Smooth muscle cell (in vitro differentiated cells): ENCODE measurements at regions not wholly inside any gene's neighbourhood (a gene's known extent, or its start where the extent isn't known, plus 50 kb on each side); places are given as distances from the start of the nearest gene placed in this dataset.

Experiments used
- DNase-seq: peaks from one replicate; lab custom pipeline; 2025; ENCODE audit not compliant: unreplicated experiment; lab: John Stamatoyannopoulos, UW
- H2AFZ ChIP-seq: fragments of 200-600 bp; sonication (generic); 2 replicates; pipeline ENCODE4 v1.6.0; 2016; ENCODE audit warnings: antibody characterized with exemption, low read depth, mild to moderate bottlenecking
- H3F3A ChIP-seq: fragments of 200-600 bp; sonication (generic); 2 replicates; pipeline ENCODE4 v1.6.0; 2017; ENCODE audit warnings: antibody characterized with exemption, low read depth
- H3K27ac ChIP-seq: fragments of 200-600 bp; sonication (generic); 2 replicates; pipeline ENCODE4 v1.5.1; 2016; ENCODE audit warnings: low read depth, mild to moderate bottlenecking
- H3K27me3 ChIP-seq: fragments of 200-600 bp; sonication (generic); 2 replicates; pipeline ENCODE4 v1.6.1; 2016; ENCODE audit warnings: low read depth, mild to moderate bottlenecking
- H3K36me3 ChIP-seq: fragments of 200-600 bp; sonication (generic); 2 replicates; pipeline ENCODE4 v1.5.1; 2016; ENCODE audit warnings: low read depth
- H3K4me1 ChIP-seq: fragments of 200-600 bp; sonication (generic); 2 replicates; pipeline ENCODE4 v1.5.1; 2016; ENCODE audit warnings: low read depth
- H3K4me2 ChIP-seq: fragments of 200-600 bp; sonication (generic); 2 replicates; pipeline ENCODE4 v1.6.0; 2016; ENCODE audit warnings: mild to moderate bottlenecking
- H3K4me3 ChIP-seq: fragments of 200-600 bp; sonication (generic); 2 replicates; pipeline ENCODE4 v1.5.1; 2016; ENCODE audit warnings: mild to moderate bottlenecking
- H3K79me2 ChIP-seq: fragments of 200-600 bp; sonication (generic); 2 replicates; pipeline ENCODE4 v1.6.0; 2016; ENCODE audit warnings: low read depth, mild to moderate bottlenecking
- H3K9ac ChIP-seq: fragments of 200-600 bp; sonication (generic); 2 replicates; pipeline ENCODE4 v1.6.0; 2016; ENCODE audit warnings: low read depth
- H3K9me3 ChIP-seq: fragments of 200-600 bp; sonication (generic); replicated peaks from 2 replicates; pipeline ENCODE4 v1.5.1; 2016; ENCODE audit warnings: low read depth
- H4K20me1 ChIP-seq: fragments of 200-600 bp; sonication (generic); 2 replicates; pipeline ENCODE4 v1.6.0; 2016; ENCODE audit warnings: low read depth
- CTCF ChIP-seq: fragments of 200-600 bp; sonication (generic); IDR thresholded peaks from 2 replicates; pipeline ENCODE4 v1.5.1; 2017; ENCODE audit warnings: borderline replicate concordance, mild to moderate bottlenecking, antibody characterized with exemption; ENCODE audit not compliant: insufficient read depth, poor library complexity, severe bottlenecking
- WGBS: methylation state at CpG from one replicate; pipeline ENCODE4 v1.1.7; 2016; ENCODE audit warnings: low lambda C conversion rate; 5-methylcytosine and 5-hydroxymethylcytosine counted together

DNA sequence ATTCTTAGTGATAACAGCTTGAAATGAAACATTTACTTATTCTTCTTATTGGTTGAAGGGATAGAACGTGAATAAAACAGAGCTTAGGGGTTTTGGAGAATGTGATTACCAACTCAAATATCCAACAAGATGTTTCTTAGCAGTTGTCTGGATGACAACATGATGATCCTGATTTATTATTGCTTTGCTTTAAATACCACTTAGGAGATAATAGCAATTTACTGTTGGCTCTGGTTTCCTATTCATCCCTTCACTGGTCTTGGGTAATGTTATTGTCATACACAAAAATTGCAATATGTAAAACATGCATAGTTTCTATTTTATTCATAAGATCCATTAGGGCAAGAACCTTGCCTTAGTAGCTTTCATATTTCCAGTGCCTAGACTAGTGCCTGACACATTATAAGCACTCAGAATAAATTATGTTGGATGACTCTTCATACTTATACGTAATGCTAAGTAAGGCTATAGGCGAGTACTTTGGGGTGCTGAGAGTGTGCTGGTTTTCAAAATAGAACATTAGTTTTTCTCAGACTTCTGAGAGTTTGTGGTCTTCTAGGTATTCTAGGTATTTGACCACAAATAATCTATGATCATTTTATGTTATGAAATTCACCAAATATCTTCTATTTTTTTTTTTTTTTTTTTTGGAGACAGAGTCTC, 58.6 kb upstream of the PGRMC2 start:
- no peaks in the 10 kb centered on the region for H3K36me3 ChIP-seq
- no peak for DNase-seq
- no peak overlapping the region for H3K4me2 ChIP-seq
- H4K20me1 ChIP-seq = no peaks in the 10 kb centered on the region
- no peaks in the 10 kb centered on the region for H3F3A ChIP-seq
- no peaks in the 10 kb centered on the region for H3K27me3 ChIP-seq
- 64% methylated on average over 3 of the region's 3 CpGs for WGBS
- no peak overlapping the region for H3K4me3 ChIP-seq
- H3K27ac ChIP-seq = no peak overlapping the region
- no peak overlapping the region for H3K9ac ChIP-seq
- TF ChIP-seq CTCF = no peak
- H3K4me1 ChIP-seq = no peaks in the 10 kb centered on the region
- no peaks in the 10 kb centered on the region for H3K79me2 ChIP-seq
- H2AFZ ChIP-seq = no peak overlapping the region
- H3K9me3 ChIP-seq = no peaks in the 10 kb centered on the region

- Histone ChIP-seq H3K4me3 (no peak overlapping the region), H3K27ac (no peak overlapping the region), H3K27me3 (no peaks in the 10 kb centered on the region), H3F3A (no peaks in the 10 kb centered on the region), H3K79me2 (no peaks in the 10 kb centered on the region), H3K4me1 (no peaks in the 10 kb centered on the region), H3K9ac (no peak overlapping the region), H3K4me2 (no peak overlapping the region), H4K20me1 (no peaks in the 10 kb centered on the region), H2AFZ (no peak overlapping the region), H3K9me3 (no peaks in the 10 kb centered on the region), H3K36me3 (no peaks in the 10 kb centered on the region)
- WGBS = 28% methylated on average over 1 of the region's 1 CpG
- DNase-seq = no peak
- no peak for TF ChIP-seq CTCF
Observed at GRCh38 chr4:128345650-128346049, 58.0 kb upstream of the PGRMC2 start.

DNA sequence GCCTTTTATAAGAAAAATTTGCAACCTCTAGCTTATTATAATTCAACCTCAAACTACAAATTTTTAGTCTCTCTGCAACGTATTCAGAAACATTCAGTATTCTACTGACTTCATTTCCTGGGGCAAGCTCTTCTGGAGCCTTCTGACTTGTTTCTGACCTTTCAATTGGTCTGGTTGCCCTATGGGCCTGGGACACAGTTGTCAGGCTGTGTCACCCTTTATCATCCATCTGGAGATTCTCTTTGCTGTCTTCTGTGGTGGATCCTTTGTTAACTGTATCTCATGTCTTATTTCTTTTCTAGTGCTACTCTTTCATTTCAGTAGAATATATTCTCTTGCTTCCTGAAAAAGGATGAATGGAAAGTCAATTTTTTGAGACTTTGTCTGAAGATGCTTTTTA, 55.1 kb upstream of the PGRMC2 start:
- Histone ChIP-seq H3K9ac (no peak overlapping the region), H3K9me3 (no peaks in the 10 kb centered on the region), H3K79me2 (no peaks in the 10 kb centered on the region), H3K4me3 (no peak overlapping the region), H3K27ac (no peak overlapping the region), H2AFZ (no peak overlapping the region), H3K4me2 (no peak overlapping the region), H3K36me3 (no peaks in the 10 kb centered on the region), H4K20me1 (no peaks in the 10 kb centered on the region), H3K27me3 (no peaks in the 10 kb centered on the region), H3K4me1 (no peaks in the 10 kb centered on the region), H3F3A (no peaks in the 10 kb centered on the region)
- no peak for DNase-seq
- 35% methylated on average over 1 of the region's 1 CpG for WGBS
- no peak for TF ChIP-seq CTCF

DNA sequence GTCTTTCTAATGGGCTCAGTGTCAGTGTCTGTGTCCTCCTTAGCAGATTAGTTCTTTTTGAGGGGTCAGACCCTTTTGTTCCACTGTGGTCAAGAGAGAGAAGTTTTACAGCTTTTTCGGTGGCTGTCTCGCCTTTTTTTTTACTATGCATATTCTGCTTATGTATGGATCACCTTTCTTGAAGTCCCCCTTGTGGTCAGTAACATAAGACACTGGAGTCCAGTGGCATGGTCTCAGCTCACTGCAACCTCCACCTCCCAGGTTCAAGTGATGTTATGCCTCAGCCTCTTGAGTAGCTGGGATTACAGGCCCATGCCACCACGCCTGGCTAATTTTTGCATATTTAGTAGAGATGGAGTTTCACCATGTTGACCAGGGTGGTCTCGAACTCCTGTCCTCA, 54.0 kb upstream of the PGRMC2 start:
- no peaks in the 10 kb centered on the region for H3K27me3 ChIP-seq
- H4K20me1 ChIP-seq = no peaks in the 10 kb centered on the region
- no peak overlapping the region for H3K4me2 ChIP-seq
- no peak overlapping the region for H3K4me3 ChIP-seq
- no peak for TF ChIP-seq CTCF
- no peak for DNase-seq
- no peaks in the 10 kb centered on the region for H3F3A ChIP-seq
- H2AFZ ChIP-seq = no peak overlapping the region
- H3K9me3 ChIP-seq = no peaks in the 10 kb centered on the region
- H3K79me2 ChIP-seq = no peaks in the 10 kb centered on the region
- no peaks in the 10 kb centered on the region for H3K4me1 ChIP-seq
- H3K27ac ChIP-seq = no peak overlapping the region
- H3K36me3 ChIP-seq = no peaks in the 10 kb centered on the region
- 99% methylated on average over 4 of the region's 4 CpGs for WGBS
- no peak overlapping the region for H3K9ac ChIP-seq
